Activated naive CD4-positive, alpha-beta T cell treated with anti-CD3 and anti-CD28 coated beads, Interleukin-2, amount 50 U/mL, for 24 hours (primary cell): ENCODE measurements at regions not wholly inside any gene's neighbourhood (a gene's known extent, or its start where the extent isn't known, plus 50 kb on each side); places are given as distances from the start of the nearest gene placed in this dataset.
"Not testable (repeated sequence)": the region's sequence is repeated elsewhere in the genome, so short reads cannot be mapped to it uniquely, and the experiment has no call there.

Experiments
- H3K27ac Mint-ChIP-seq: one replicate; pipeline ENCODE4 v1.8.0; 2021; ENCODE audit warnings: mild to moderate bottlenecking, mixed read lengths
- H3K27me3 Mint-ChIP-seq: one replicate; pipeline ENCODE4 v1.8.0; 2021; ENCODE audit warnings: mixed read lengths
- H3K36me3 Mint-ChIP-seq: one replicate; pipeline ENCODE4 v1.8.0; 2021; ENCODE audit warnings: mixed read lengths
- H3K4me1 Mint-ChIP-seq: one replicate; pipeline ENCODE4 v1.8.0; 2021; ENCODE audit warnings: mixed read lengths
- H3K4me3 Mint-ChIP-seq: one replicate; pipeline ENCODE4 v1.8.0; 2021; ENCODE audit warnings: mild to moderate bottlenecking, mixed read lengths
- H3K9me3 Mint-ChIP-seq: one replicate; pipeline ENCODE4 v1.8.0; 2021; ENCODE audit warnings: mixed read lengths

DNA sequence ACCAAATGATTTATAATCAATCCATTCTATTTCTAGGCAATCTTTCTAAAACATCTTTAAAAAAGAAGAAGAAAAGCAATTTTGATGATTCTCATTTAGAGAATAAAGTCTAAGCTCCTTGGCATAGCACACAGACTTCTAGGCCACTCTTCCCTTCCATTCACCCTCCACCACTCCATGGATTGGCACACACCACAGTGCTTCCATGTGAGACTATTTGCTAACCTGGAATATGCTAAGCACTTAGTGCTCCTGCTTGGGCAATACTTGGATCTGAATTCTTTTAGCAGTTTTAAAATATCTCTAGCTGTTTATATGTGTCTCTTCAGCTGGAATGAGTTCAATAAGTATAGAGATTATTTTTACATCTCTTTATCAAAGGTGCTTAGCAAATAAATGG, 177.6 kb upstream of the FBXL7 start:
- no peaks in the 10 kb centered on the region for H3K27me3 Mint-ChIP-seq
- H3K36me3 Mint-ChIP-seq, result no peaks in the 10 kb centered on the region
- H3K4me3 Mint-ChIP-seq, result no peak overlapping the region
- H3K4me1 Mint-ChIP-seq, result no peaks in the 10 kb centered on the region
- no peak overlapping the region for H3K27ac Mint-ChIP-seq
- peaks cover 5% of the 10 kb centered on the region for H3K9me3 Mint-ChIP-seq

DNA sequence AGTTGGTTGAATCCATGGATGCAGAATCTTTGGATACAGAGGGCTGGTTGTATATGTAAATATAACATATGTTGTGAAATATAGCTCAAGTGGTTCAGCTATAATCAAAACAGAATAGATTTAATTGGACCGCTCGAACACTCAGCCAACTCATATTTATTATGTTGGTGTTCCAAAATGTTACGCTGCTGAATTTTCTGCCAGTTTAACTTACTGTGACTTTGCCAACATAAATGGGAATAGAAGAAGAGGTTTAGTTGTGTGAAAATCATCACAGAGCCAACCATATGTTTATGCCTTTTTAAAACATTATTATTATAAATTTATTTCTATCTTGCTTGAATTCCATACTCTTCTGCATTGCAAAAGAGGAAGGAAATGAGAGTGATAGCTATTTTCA, 178.2 kb upstream of the FBXL7 start:
- Mint-ChIP-seq H3K9me3 (peaks cover 5% of the 10 kb centered on the region), H3K36me3 (no peaks in the 10 kb centered on the region), H3K27ac (no peak overlapping the region), H3K4me3 (no peak overlapping the region), H3K4me1 (no peaks in the 10 kb centered on the region), H3K27me3 (no peaks in the 10 kb centered on the region)

DNA sequence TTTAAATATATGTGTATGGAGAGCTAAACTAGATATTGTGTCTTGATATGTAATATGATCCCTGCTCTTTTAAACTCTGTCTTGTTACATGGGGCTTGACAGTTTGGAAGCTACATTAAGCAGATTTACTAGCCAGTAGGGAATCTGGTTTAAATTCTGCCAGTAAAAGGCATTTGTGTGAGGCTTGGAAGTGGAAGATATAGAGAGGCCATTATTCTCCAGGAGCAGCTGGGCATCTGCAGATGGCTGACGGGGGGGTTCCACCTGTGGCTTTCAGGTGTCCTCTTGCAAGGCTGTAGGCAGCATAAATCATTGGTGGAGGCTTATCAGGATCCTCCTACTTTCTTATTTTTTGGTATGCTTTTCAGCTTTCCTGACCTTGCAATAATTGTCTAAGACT, 179.1 kb upstream of the FBXL7 start:
- Mint-ChIP-seq H3K4me1 (no peaks in the 10 kb centered on the region), H3K36me3 (no peaks in the 10 kb centered on the region), H3K4me3 (no peak overlapping the region), H3K27ac (no peak overlapping the region), H3K9me3 (no peaks in the 10 kb centered on the region), H3K27me3 (no peaks in the 10 kb centered on the region)

DNA sequence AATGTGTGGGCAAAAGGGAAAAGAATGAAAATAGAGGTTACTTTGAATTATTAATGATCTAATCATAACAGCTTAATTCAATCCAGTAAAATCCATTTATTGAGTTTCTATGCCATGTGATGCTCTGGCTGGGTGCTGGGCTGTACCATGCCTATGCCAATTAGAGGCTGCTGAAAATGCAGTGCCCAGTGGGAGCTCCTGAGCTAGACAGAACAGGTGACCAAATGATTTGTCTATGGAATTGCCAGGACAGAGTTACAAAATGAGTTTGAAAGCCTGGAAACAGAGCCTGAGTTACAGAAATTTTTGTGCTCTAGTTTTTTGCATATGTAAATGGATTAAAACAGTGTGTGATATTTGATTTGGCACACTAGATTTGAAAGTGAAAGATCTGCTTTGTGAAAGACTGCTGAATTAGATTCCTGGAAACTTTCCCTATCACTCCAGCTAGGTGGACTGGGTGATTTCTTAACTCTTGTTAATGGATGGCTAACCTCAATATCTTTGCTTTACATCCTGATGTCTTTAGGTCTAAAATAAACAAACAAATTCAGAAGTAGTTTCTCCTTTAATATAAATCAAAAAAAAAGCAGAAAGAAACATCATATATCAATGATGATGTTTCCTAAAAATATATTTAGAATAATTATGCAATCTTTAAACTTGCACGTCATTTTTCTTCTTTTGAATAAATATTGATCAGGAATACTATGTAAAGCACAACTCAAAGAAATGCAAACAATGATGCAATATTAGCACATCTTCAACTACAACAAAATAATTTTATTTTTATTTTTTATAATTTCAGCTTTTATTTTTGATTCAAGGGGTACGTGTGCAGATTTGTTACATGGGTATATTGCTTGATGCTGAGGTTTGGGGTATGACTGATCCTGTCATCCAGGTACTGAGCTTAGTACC, 194.8 kb upstream of the FBXL7 start:
- Mint-ChIP-seq H3K36me3 (no peaks in the 10 kb centered on the region), H3K27ac (no peak overlapping the region), H3K27me3 (no peaks in the 10 kb centered on the region), H3K4me3 (no peak overlapping the region), H3K9me3 (no peaks in the 10 kb centered on the region), H3K4me1 (no peaks in the 10 kb centered on the region)

DNA sequence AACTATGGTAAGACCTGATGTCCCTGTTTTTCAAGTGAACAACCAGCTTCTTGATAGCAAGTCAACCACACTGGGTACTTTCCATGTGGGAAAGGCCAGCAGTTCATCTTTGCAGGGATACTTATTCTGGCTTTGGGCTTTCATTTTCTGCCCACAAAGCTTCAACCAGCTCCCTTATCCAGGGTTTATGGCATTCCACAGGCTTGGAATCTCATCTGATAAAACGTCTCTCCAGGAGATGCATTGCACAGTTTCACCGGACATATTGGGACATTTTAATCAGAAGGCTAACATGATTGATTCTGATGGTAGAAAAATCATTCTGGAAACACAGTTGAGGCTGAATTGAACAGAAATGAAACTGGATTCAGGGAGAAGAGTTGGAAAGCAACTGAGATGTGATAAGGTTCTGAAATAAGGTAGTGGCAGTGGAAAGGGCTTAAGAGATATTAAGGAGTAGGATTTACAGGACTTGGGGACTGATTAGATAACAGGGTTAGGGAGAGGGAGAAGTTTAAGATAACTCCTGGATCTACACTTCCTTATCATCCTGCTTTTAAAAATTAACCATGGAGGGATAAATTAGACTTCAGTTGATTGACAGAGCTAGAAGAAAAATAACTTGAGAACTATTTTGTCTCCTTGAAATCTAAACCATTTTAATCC, 195.8 kb upstream of the FBXL7 start:
- Mint-ChIP-seq H3K4me1 (no peaks in the 10 kb centered on the region), H3K36me3 (no peaks in the 10 kb centered on the region), H3K4me3 (no peak overlapping the region), H3K27me3 (no peaks in the 10 kb centered on the region), H3K9me3 (no peaks in the 10 kb centered on the region), H3K27ac (no peak overlapping the region)

DNA sequence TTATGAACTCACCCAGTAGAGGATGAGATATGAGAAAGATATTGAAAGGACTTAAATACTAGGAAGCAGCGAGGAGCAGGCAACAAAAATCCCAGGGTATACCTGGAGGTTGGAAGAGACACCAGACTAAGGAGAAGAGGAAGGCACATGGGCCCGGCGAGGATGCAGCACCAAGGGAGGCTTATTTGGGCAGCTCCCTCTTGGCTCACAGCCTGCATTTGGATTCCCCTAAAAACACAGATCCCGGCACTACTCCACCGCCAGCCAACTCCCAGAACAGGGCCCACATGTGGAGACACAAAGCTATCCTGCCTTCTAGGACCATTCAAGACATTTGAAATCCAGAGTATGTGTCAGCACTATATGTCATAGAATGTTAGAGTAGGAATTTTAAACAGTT, 199.8 kb upstream of the FBXL7 start:
- Mint-ChIP-seq H3K36me3 (no peaks in the 10 kb centered on the region), H3K27me3 (no peaks in the 10 kb centered on the region), H3K9me3 (no peaks in the 10 kb centered on the region), H3K4me1 (no peaks in the 10 kb centered on the region), H3K4me3 (no peak overlapping the region), H3K27ac (no peak overlapping the region)

DNA sequence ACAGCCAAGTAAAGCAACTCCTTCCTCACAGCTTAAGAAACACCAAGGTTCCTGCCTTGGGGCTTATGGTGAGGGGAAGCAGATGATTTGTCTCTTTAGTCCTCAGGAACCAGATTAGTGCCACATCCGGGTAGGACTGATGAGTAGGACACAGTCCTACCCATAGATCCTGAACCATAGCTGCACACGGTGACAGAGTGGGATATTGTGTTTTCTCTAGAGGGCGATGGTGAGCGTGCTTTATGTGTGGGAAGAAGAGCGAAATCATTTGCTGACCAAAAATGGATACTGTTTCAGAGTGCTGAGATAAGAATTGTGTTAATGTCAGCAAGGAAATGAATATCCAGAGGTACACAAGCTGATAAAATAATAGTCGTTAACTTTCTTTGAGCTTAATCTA, 209.0 kb upstream of the FBXL7 start:
- no peaks in the 10 kb centered on the region for H3K27me3 Mint-ChIP-seq
- H3K27ac Mint-ChIP-seq, result no peak overlapping the region

DNA sequence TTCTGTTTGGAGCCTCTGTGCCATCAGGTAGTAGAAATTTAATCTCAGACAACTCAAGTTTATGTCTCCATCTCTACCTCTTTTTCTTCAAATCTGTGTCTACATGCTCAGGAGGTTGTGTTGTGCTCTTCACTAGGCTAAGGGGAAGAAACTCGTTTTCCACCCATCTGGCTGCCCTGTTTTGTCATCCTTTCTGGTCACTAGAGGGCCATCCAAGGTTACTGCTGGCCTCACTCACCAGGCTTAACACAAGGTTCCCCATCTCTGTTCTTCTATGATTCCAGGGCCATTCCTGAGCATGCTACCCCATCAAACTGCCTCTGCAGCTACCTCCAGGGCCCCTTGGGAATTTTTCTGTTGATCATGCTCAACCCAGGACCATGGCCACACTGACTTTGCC, 213.3 kb upstream of the FBXL7 start:
- no peaks in the 10 kb centered on the region for H3K4me1 Mint-ChIP-seq
- no peak overlapping the region for H3K4me3 Mint-ChIP-seq
- peaks cover 2% of the 10 kb centered on the region for H3K36me3 Mint-ChIP-seq
- peaks cover 9% of the 10 kb centered on the region for H3K9me3 Mint-ChIP-seq
- H3K27ac Mint-ChIP-seq, result no peak overlapping the region
- no peaks in the 10 kb centered on the region for H3K27me3 Mint-ChIP-seq

More for the DNA sequence above, 209.0 kb upstream of the FBXL7 start:
- Mint-ChIP-seq H3K4me1 (no peaks in the 10 kb centered on the region), H3K4me3 (no peak overlapping the region), H3K36me3 (peaks cover 2% of the 10 kb centered on the region), H3K9me3 (peaks cover 13% of the 10 kb centered on the region)

DNA sequence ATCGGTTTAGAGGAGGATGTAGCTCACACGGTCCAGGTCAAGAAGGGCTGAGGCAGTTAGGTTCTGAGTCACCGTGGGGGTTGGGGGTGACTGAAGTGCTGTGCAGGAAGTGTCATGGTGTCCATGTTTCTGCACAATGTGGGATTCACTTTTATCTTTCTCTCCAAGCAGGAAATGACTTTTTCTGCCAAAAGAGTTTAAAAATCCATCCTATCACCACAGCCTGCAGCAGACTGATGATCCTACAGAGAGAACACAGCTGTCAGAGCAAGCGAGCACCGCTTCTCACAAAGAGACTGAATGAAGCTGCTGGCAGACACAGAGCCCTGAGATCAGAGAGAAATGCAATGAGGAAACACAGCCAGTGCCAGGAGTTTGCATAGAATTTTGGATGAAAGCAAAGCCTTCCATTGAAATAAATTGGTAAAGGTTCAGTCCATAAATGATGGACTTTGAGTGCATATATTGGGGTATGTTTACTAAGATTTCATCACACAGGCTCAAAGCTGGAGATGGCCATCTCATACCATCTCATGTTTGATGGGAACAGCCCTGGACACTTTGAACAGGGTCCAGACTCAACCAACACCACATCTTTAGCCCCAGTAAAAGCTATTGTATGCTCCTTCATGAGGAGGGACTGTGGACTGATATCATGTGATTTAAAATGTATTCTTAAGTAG, 213.9 kb upstream of the FBXL7 start:
- H3K4me1 Mint-ChIP-seq, result no peaks in the 10 kb centered on the region
- H3K27me3 Mint-ChIP-seq, result no peaks in the 10 kb centered on the region
- H3K36me3 Mint-ChIP-seq, result peaks cover 2% of the 10 kb centered on the region
- H3K27ac Mint-ChIP-seq, result no peak overlapping the region
- H3K9me3 Mint-ChIP-seq, result peaks cover 10% of the 10 kb centered on the region
- H3K4me3 Mint-ChIP-seq, result no peak overlapping the region

DNA sequence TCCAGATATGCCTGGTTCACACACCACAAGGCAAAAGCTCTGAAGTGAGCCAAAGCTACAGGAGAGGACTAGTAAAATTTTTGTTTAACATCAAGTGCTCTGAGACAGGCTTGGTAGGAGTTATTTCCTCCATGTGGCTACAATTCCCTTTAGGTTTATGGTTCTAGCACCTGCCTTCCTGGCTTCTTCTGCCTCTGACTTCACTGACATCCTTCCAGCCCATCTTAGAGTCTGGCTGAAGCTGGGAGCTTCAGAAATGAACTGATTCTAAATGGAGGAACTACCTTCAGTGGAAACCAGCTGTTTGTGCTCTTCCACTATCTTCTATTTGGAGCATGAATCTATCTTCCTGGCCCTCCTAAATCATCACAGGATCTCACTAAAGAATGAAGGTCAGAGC, 215.3 kb upstream of the FBXL7 start:
- Mint-ChIP-seq H3K9me3 (peaks cover 8% of the 10 kb centered on the region), H3K27me3 (no peaks in the 10 kb centered on the region), H3K4me1 (no peaks in the 10 kb centered on the region), H3K27ac (no peak overlapping the region), H3K36me3 (no peaks in the 10 kb centered on the region), H3K4me3 (no peak overlapping the region)

DNA sequence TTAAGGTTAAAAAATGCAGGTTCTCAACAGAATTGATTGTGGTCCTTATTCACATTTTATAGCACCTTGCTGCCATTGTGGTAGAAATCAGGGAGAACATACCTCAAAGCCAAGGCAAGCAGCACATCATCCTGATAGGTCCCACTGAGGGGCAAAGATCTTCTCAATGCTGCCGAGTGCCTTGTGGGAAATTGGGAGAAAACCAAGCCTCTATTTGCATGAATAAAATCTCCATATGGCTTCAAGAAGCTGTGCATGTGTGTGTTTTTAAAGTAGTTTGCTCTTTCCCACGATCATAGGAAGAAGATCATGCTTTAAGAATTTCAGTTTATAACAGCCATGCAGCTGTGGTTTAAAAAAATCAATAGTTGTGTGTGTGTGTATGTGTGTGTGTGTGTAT, 216.9 kb upstream of the FBXL7 start:
- Mint-ChIP-seq H3K27ac (no peak overlapping the region), H3K36me3 (no peaks in the 10 kb centered on the region), H3K4me1 (no peaks in the 10 kb centered on the region), H3K9me3 (peaks cover 5% of the 10 kb centered on the region), H3K4me3 (no peak overlapping the region), H3K27me3 (no peaks in the 10 kb centered on the region)

DNA sequence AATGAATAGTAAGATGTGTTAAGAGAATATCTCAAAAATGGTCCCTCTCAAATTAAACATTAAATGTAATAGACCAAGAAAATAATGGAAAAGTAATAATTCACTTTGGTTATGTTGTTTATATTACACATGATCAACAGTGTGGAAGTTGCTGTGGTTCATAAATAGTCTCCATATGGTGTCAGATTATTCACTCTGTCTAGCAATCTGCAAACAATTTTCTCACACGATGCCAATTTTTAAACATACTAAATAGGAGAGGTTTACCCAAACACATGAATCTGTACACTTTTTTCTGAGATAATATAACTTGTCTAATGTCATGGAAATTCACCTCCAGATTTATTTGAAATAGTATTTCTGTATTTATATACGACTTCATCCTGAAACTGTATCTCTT, 217.4 kb upstream of the FBXL7 start:
- H3K27me3 Mint-ChIP-seq, result no peaks in the 10 kb centered on the region
- H3K36me3 Mint-ChIP-seq, result no peaks in the 10 kb centered on the region
- no peak overlapping the region for H3K27ac Mint-ChIP-seq
- peaks cover 5% of the 10 kb centered on the region for H3K9me3 Mint-ChIP-seq
- no peak overlapping the region for H3K4me3 Mint-ChIP-seq
- no peaks in the 10 kb centered on the region for H3K4me1 Mint-ChIP-seq

DNA sequence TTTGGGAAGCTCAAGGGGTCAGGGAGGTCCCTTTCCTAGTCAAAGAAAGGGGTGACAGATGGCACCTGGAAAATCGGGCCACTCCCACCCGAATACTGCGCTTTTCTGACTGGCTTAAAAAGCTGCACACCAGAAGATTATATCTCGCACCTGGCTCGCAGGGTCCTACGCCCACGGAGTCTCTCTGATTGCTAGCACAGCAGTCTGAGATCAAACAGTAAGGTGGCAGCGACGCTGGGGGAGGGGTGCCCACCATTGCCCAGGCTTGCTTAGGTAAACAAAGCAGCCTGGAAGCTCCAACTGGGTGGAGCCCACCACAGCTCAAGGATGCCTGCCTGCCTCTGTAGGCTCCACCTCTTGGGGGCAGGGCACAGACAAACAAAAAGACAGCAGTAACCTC, 228.4 kb upstream of the FBXL7 start:
- H3K4me3 Mint-ChIP-seq, H3K27me3 Mint-ChIP-seq, H3K27ac Mint-ChIP-seq, H3K9me3 Mint-ChIP-seq, H3K36me3 Mint-ChIP-seq, H3K4me1 Mint-ChIP-seq: not testable (repeated sequence)

DNA sequence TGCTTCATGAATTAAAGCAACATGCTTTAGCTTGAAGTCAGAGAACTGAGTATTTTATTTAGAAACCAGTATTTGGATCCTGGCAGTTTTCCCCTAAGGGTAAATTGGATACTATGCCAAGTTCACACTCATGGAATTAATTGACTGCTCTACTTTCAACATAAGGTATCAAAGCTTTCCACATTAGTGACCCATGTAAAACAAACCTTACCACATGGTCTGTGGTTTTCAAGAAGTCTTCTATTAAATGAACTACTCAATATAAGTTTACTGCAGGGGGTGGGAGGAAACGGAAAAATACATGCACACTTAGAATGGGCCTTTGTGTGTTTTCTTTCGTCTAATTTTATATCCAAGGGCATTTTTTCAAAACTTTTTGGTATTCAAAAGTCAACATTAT, 232.0 kb upstream of the FBXL7 start:
- H3K4me3 Mint-ChIP-seq, result no peak overlapping the region
- peaks cover 8% of the 10 kb centered on the region for H3K9me3 Mint-ChIP-seq
- no peak overlapping the region for H3K27ac Mint-ChIP-seq
- H3K36me3 Mint-ChIP-seq, result no peaks in the 10 kb centered on the region
- H3K4me1 Mint-ChIP-seq, result no peaks in the 10 kb centered on the region
- H3K27me3 Mint-ChIP-seq, result no peaks in the 10 kb centered on the region

DNA sequence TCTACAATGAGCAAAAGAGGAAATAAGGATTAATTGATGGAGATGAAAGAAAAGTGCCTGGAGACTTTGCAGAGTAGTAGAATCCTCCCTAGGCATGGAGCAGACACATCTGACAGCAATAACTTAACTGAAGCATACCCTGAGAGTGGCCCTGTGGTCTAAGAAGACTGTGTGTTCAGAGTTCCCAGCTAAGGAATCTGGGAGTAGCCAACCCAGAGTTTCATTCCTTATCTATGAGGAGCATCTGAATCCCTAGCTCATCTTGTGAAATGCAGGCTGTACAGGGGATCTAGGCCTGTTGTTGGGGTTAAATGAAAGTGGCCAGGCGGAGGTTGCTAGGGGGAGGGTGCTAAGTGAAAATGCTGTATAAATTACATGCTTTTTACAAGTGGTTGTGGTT, 233.1 kb upstream of the FBXL7 start:
- Mint-ChIP-seq H3K36me3 (no peaks in the 10 kb centered on the region), H3K27ac (no peak overlapping the region), H3K27me3 (no peaks in the 10 kb centered on the region), H3K9me3 (peaks cover 8% of the 10 kb centered on the region), H3K4me1 (no peaks in the 10 kb centered on the region), H3K4me3 (no peak overlapping the region)

DNA sequence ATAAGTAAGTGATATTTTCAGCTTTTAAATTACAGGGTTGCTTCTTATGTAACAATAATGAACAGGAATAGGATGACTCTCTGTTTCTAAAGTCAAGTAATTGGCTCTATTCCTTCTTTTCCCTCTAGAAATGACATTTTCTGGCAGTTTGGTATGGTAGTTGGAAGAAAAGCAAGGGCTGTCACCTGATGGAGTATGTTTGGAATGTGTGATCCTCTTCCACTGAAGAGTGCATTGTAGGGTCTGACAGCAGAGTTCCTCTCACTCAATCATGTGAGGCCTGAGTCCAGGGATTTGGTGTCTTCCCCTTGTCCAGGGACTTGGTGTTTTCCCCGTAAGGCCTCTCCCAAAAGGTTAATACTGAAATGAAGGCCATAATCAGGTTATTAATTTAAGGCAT, 233.8 kb upstream of the FBXL7 start:
- Mint-ChIP-seq H3K9me3 (peaks cover 8% of the 10 kb centered on the region), H3K4me1 (no peaks in the 10 kb centered on the region), H3K36me3 (no peaks in the 10 kb centered on the region), H3K4me3 (no peak overlapping the region), H3K27me3 (no peaks in the 10 kb centered on the region), H3K27ac (no peak overlapping the region)
